ENCODE measurements at regions not wholly inside any gene's neighbourhood (a gene's known extent, or its start where the extent isn't known, plus 50 kb on each side); places are given as distances from the start of the nearest gene placed in this dataset.

DNA sequence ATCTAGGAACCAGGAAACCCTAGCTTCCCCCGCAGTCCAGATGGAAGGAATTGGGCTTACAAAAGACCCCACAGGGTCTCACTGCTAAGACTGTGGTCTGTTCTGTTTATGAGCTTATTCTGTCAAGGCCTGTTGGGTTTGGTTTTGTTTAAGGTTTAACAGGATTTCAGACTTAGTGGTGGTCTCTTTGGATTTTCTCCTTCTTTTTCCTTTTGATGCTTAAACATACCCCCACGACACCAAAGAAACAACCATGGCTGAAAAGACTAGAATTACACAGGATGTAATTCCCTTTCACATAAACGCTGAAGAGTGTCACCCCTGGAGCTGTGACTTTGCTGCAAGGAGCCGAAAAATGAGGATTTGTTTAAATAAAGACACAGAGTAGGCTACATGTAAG is 408.6 kb downstream of the PREX1 start:
- Histone ChIP-seq H4K20me1 (ENCODE audit: insufficient read depth) (no peaks in the 10 kb centered on the region), H3F3A (ENCODE audit: insufficient read depth, low read depth) (no peaks in the 10 kb centered on the region), H3K4me2 (no peak overlapping the region), H3K4me1 (replicated peaks; ENCODE audit: insufficient read depth) (no peaks in the 10 kb centered on the region), H3K27me3 (ENCODE audit: insufficient read depth, low read depth) (no peaks in the 10 kb centered on the region), H3K4me3 (no peak overlapping the region), H3K79me2 (ENCODE audit: low read depth) (no peaks in the 10 kb centered on the region), H3K9me3 (ENCODE audit: insufficient read depth, low read depth) (no peaks in the 10 kb centered on the region), H3K27ac (no peak overlapping the region), H3K9me2 (ENCODE audit: insufficient read depth) (0 out of 2 replicates have a peak, but pooled peaks cover 3% of the 10 kb centered on the region), H2AFZ (no peak overlapping the region), H3K36me3 (ENCODE audit: low read depth) (no peaks in the 10 kb centered on the region)
- CTCF ChIA-PET: interaction anchor here (0.6 to 0.8 kb wide), 2 partner anchors 61 to 201 kb away, joined by 8 to 12 read pairs; no protein-coding TSS in a partner anchor
- BruUV-seq (replicated peaks): no TSS peak
- intact Hi-C loops (cut with micrococcal nuclease; ENCODE audit: unreplicated experiment): no loop called here
- POLR2A ChIA-PET (ENCODE audit: unreplicated experiment): no interaction called here
- DNase-seq: no peak
- TF ChIP-seq, protein P1, sequence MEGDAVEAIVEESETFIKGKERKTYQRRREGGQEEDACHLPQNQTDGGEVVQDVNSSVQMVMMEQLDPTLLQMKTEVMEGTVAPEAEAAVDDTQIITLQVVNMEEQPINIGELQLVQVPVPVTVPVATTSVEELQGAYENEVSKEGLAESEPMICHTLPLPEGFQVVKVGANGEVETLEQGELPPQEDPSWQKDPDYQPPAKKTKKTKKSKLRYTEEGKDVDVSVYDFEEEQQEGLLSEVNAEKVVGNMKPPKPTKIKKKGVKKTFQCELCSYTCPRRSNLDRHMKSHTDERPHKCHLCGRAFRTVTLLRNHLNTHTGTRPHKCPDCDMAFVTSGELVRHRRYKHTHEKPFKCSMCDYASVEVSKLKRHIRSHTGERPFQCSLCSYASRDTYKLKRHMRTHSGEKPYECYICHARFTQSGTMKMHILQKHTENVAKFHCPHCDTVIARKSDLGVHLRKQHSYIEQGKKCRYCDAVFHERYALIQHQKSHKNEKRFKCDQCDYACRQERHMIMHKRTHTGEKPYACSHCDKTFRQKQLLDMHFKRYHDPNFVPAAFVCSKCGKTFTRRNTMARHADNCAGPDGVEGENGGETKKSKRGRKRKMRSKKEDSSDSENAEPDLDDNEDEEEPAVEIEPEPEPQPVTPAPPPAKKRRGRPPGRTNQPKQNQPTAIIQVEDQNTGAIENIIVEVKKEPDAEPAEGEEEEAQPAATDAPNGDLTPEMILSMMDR (conservative IDR thresholded peaks at IDR 0.05): no peak
- TF ChIP-seq EZH2 (IDR thresholded peaks at IDR 0.05; ENCODE audit: low read depth): no peak

DNA sequence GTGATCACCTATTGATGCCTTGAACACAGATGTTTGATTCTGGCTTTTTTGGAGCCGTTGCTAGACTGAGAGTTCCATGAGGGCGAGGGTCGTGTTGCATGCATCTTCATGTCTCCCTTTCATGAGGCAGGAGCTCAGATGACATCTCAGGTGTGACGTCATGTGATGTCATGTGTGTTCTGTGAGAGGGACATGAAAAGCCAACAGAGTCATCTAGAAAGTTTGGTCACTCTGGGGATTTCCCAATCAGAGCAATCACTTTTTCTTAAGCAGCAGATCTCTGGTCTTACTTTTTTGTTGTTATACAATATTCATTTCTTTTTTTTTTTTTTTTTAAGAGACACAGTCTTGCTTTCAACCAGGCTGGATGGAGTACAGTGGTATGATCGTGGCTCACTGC is 411.8 kb downstream of the PREX1 start:
- no peak for DNase-seq
- Histone ChIP-seq H3K27me3 (ENCODE audit: insufficient read depth, low read depth) (no peaks in the 10 kb centered on the region), H3K4me3 (no peak overlapping the region)

DNA sequence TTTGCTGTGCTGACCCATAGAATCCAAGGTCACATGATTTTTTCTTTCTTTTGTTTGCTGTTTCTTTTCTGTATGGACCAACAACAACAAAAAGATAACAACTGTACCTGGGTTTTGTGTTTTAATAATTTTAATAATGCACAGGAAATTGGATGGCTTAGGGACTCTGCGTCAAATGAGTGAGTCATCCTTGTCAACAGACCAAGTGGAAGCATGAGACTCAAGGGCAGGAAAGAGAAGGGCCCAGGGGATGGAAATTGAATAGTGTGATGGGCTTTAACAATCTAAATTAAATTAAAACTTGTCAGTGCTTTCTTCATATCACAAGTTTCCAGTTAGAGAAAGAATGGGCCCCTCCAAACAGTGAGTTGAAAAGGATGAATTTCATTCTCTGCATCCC is 413.0 kb downstream of the PREX1 start:
- BruUV-seq (replicated peaks): no TSS peak
- Histone ChIP-seq H2AFZ (no peak overlapping the region), H3K79me2 (ENCODE audit: low read depth) (no peaks in the 10 kb centered on the region), H3K27me3 (ENCODE audit: insufficient read depth, low read depth) (no peaks in the 10 kb centered on the region), H3K9me2 (ENCODE audit: insufficient read depth) (no peaks in the 10 kb centered on the region), H4K20me1 (ENCODE audit: insufficient read depth) (no peaks in the 10 kb centered on the region), H3K27ac (no peak overlapping the region), H3K4me2 (no peak overlapping the region), H3F3A (ENCODE audit: insufficient read depth, low read depth) (no peaks in the 10 kb centered on the region), H3K9me3 (ENCODE audit: insufficient read depth, low read depth) (no peaks in the 10 kb centered on the region), H3K4me1 (replicated peaks; ENCODE audit: insufficient read depth) (no peaks in the 10 kb centered on the region), H3K4me3 (no peak overlapping the region), H3K36me3 (ENCODE audit: low read depth) (no peaks in the 10 kb centered on the region)
- ChIA-PET CTCF (no interaction called here), POLR2A (ENCODE audit: unreplicated experiment) (no interaction called here)
- no peak for DNase-seq
- intact Hi-C loops (cut with micrococcal nuclease; ENCODE audit: unreplicated experiment): no loop called here
- no peak for TF ChIP-seq EZH2 (IDR thresholded peaks at IDR 0.05; ENCODE audit: low read depth)
- TF ChIP-seq, protein P1 (conservative IDR thresholded peaks at IDR 0.05): no peak

More for the DNA sequence above, 411.8 kb downstream of the PREX1 start:
- Histone ChIP-seq H3K4me2 (no peak overlapping the region), H3K9me3 (ENCODE audit: insufficient read depth, low read depth) (no peaks in the 10 kb centered on the region), H3K36me3 (ENCODE audit: low read depth) (no peaks in the 10 kb centered on the region), H3K79me2 (ENCODE audit: low read depth) (no peaks in the 10 kb centered on the region), H3F3A (ENCODE audit: insufficient read depth, low read depth) (no peaks in the 10 kb centered on the region), H3K27ac (no peak overlapping the region), H4K20me1 (ENCODE audit: insufficient read depth) (no peaks in the 10 kb centered on the region), H3K9me2 (ENCODE audit: insufficient read depth) (no peaks in the 10 kb centered on the region), H2AFZ (no peak overlapping the region), H3K4me1 (replicated peaks; ENCODE audit: insufficient read depth) (no peaks in the 10 kb centered on the region)
- ChIA-PET POLR2A (ENCODE audit: unreplicated experiment) (interaction anchor here (0.6 kb wide), 1 partner anchor 257 kb away, joined by 5 read pairs; no protein-coding TSS in a partner anchor), CTCF (no interaction called here)
- intact Hi-C loops (cut with micrococcal nuclease; ENCODE audit: unreplicated experiment): no loop called here
- TF ChIP-seq, protein P1 (conservative IDR thresholded peaks at IDR 0.05): no peak
- TF ChIP-seq EZH2 (IDR thresholded peaks at IDR 0.05; ENCODE audit: low read depth): no peak
- BruUV-seq (replicated peaks): no TSS peak
